ENCODE measurements at regions not wholly inside any gene's neighbourhood (a gene's known extent, or its start where the extent isn't known, plus 50 kb on each side); places are given as distances from the start of the nearest gene placed in this dataset.

- no peak for DNase-seq
- TF ChIP-seq POLR2A (IDR thresholded peaks at IDR 0.05; ENCODE audit: low read length) (no peak), GATA1 (IDR thresholded peaks at IDR 0.05; ENCODE audit: low read depth, low read length) (no peak)
These were observed 209.6 kb upstream of the KRR1 start for GRCh38 chr12:75720812-75721641.

GRCh38 chr12:75717902-75718301 lies 206.5 kb upstream of the KRR1 start:
- no peak for TF ChIP-seq POLR2A (IDR thresholded peaks at IDR 0.05; ENCODE audit: low read length)
- no peak for TF ChIP-seq GATA1 (IDR thresholded peaks at IDR 0.05; ENCODE audit: low read depth, low read length)
- no peak for DNase-seq

GRCh38 chr12:75716291-75717025 lies 205.0 kb upstream of the KRR1 start:
- DNase-seq, result no peak
- no peak for TF ChIP-seq POLR2A (IDR thresholded peaks at IDR 0.05; ENCODE audit: low read length)
- TF ChIP-seq GATA1 (IDR thresholded peaks at IDR 0.05; ENCODE audit: low read depth, low read length), result no peak

DNA sequence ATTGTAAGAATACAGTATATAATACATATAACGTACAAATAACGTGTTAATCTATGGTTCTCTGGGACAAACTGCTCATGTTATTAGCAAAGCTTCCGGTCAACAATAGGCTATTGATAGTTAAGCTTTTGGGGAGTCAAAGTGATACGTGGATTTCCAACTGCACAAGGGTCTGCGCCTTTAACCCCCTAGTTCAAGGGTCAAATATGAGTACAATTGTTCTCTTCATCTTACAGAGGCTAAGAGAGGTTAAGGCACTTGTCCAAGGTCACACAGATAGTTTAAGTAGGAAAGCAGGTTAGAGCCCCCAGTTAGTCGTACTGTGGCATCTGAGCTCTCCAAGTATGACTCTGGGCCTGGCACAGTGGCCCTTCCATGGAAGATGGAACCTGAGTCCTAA lies 204.3 kb upstream of the KRR1 start:
- TF ChIP-seq POLR2A (IDR thresholded peaks at IDR 0.05; ENCODE audit: low read length), result no peak
- TF ChIP-seq GATA1 (IDR thresholded peaks at IDR 0.05; ENCODE audit: low read depth, low read length), result no peak
- DNase-seq, result no peak

- no peak for TF ChIP-seq GATA1 (IDR thresholded peaks at IDR 0.05; ENCODE audit: low read depth, low read length)
- TF ChIP-seq POLR2A (IDR thresholded peaks at IDR 0.05; ENCODE audit: low read length), result no peak
- no peak for DNase-seq
These were observed 203.9 kb upstream of the KRR1 start for GRCh38 chr12:75715323-75715644.

- no peak for DNase-seq
- TF ChIP-seq POLR2A (IDR thresholded peaks at IDR 0.05; ENCODE audit: low read length) (no peak), GATA1 (IDR thresholded peaks at IDR 0.05; ENCODE audit: low read depth, low read length) (no peak)
These were observed 203.3 kb upstream of the KRR1 start for GRCh38 chr12:75714462-75715322.

DNA sequence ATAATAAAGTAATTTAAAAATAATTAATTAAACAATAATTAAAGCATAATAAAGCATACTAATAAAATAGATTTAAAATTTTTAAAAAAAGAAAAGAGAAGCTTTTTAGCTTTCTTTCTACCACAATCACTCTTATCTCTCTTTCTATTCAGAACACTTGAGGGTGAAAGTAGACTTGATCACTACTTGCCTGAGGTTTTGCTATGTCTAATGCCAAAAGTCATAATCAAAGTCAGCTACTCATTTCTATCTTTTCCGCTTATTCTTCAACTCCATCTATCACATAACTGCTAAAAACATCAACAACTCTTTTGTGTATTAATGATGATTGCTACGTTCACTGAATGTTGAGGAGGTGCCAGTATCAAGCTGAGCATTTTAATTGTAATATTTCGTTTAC lies 202.0 kb upstream of the KRR1 start:
- TF ChIP-seq GATA1 (IDR thresholded peaks at IDR 0.05; ENCODE audit: low read depth, low read length), result no peak
- TF ChIP-seq POLR2A (IDR thresholded peaks at IDR 0.05; ENCODE audit: low read length), result no peak
- no peak for DNase-seq

DNA sequence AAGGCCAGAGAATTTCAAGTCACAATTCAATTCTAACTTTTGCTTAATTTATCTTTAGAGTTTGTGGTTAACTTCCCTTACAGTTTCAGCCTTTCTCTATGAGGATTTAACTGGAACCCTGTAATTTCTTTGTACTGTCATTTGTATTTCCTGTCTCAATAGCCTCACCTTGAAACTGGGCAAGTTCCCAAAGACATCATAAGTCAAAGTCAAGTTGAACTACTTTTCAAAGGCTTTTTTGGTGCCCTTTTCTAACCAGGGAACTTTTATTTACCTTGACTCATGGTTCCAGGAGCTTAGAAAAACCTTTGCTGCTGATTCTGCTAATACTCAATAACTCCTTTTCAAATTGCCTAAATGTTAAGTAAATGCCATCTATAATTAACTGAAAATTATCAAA lies 200.8 kb upstream of the KRR1 start:
- DNase-seq, result no peak
- no peak for TF ChIP-seq GATA1 (IDR thresholded peaks at IDR 0.05; ENCODE audit: low read depth, low read length)
- TF ChIP-seq POLR2A (IDR thresholded peaks at IDR 0.05; ENCODE audit: low read length), result no peak

DNA sequence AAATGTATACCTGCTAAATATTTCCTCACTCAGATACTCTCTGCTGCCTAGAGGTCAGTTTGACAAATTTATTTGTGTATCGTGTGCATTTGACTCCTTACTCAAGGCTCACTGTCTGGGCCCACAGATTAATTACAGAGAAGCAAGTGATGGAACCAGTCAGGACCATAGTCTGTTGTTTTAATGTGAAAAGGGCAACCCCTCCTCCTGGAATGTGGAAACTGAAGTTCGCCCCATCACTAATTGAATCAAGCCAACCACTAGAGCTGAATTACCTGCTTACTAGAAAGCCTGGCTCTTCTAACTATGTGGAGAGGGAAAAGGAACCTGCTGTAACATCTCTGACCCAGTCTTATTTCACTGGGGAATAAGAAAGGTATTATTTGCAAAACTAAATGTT lies 199.9 kb upstream of the KRR1 start:
- TF ChIP-seq POLR2A (IDR thresholded peaks at IDR 0.05; ENCODE audit: low read length) (no peak), GATA1 (IDR thresholded peaks at IDR 0.05; ENCODE audit: low read depth, low read length) (no peak)

GRCh38 chr12:75710361-75711069 lies 199.1 kb upstream of the KRR1 start:
- no peak for DNase-seq
- no peak for TF ChIP-seq POLR2A (IDR thresholded peaks at IDR 0.05; ENCODE audit: low read length)
- no peak for TF ChIP-seq GATA1 (IDR thresholded peaks at IDR 0.05; ENCODE audit: low read depth, low read length)

More for the DNA sequence above, 199.9 kb upstream of the KRR1 start:
- no peak for DNase-seq

DNA sequence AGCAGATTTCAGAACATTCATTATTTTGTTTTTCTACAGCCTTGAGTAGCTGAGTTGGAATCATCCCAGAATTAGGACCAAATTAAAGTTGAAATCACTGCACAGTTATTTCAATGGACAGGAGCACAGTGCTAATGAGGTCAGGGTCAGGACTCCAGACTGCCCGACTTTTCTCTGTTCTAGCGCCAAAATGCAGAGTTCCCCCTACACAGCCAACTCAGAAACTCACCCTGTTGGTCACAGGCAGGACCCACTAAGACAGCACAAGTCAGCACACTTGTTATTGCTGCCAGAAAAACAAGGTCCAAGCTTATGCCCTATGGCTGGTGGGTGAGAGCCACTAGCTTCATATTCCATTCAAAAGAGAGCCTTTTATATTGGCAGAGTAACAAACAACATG lies 198.1 kb upstream of the KRR1 start:
- DNase-seq, result no peak
- TF ChIP-seq POLR2A (IDR thresholded peaks at IDR 0.05; ENCODE audit: low read length) (no peak), GATA1 (IDR thresholded peaks at IDR 0.05; ENCODE audit: low read depth, low read length) (no peak)

- no peak for DNase-seq
These were observed 197.4 kb upstream of the KRR1 start for GRCh38 chr12:75708802-75709201.

DNA sequence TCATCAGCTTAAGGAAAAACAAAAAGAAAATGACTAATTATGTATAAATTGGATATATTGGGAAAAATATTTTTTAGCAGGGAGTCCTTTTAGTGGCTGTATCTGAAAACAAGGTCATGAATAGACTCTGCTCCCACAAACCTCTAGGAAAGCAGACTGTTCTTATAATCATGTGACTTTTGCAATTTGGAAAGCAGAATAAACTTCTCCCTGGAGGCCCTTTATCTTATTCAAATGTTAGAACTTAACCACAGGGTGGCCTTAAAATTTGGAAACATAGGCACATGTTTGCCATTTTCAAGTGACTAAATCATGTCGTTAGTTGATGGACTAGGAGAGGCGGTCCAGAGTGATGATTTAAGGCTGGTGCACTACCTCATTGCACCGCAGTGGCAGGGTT lies 196.6 kb upstream of the KRR1 start:
- no peak for DNase-seq
- TF ChIP-seq POLR2A (IDR thresholded peaks at IDR 0.05; ENCODE audit: low read length) (no peak), GATA1 (IDR thresholded peaks at IDR 0.05; ENCODE audit: low read depth, low read length) (no peak)

More at GRCh38 chr12:75708802-75709201, 197.4 kb upstream of the KRR1 start:
- TF ChIP-seq POLR2A (IDR thresholded peaks at IDR 0.05; ENCODE audit: low read length), result no peak
- no peak for TF ChIP-seq GATA1 (IDR thresholded peaks at IDR 0.05; ENCODE audit: low read depth, low read length)
